ENCODE measurements at regions not wholly inside any gene's neighbourhood (a gene's known extent, or its start where the extent isn't known, plus 50 kb on each side); places are given as distances from the start of the nearest gene placed in this dataset.

GRCh38 chr11:25710975-25711374 lies 621.0 kb upstream of the ANO3 start:
- in situ Hi-C loops (cut with MboI; ENCODE audit: low pct_unique_long_range_greater_than_20kb, low sequenced_read_pairs, unreplicated experiment), result no loop called here
- no peak for DNase-seq (ENCODE audit: low spot score)
- TF ChIP-seq CTCF (IDR thresholded peaks at IDR 0.05; ENCODE audit: extremely low read depth, insufficient read depth, missing control alignments), result no peak

- no peak for TF ChIP-seq CTCF (IDR thresholded peaks at IDR 0.05; ENCODE audit: extremely low read depth, insufficient read depth, missing control alignments)
- no peak for DNase-seq (ENCODE audit: low spot score)
- in situ Hi-C loops (cut with MboI; ENCODE audit: low pct_unique_long_range_greater_than_20kb, low sequenced_read_pairs, unreplicated experiment), result no loop called here
These were observed 604.0 kb upstream of the ANO3 start for GRCh38 chr11:25727944-25728343.

GRCh38 chr11:25730230-25730629 lies 601.7 kb upstream of the ANO3 start:
- no peak for DNase-seq (ENCODE audit: low spot score)
- no peak for TF ChIP-seq CTCF (IDR thresholded peaks at IDR 0.05; ENCODE audit: extremely low read depth, insufficient read depth, missing control alignments)
- in situ Hi-C loops (cut with MboI; ENCODE audit: low pct_unique_long_range_greater_than_20kb, low sequenced_read_pairs, unreplicated experiment), result no loop called here

GRCh38 chr11:25733777-25734176 lies 598.2 kb upstream of the ANO3 start:
- TF ChIP-seq CTCF (IDR thresholded peaks at IDR 0.05; ENCODE audit: extremely low read depth, insufficient read depth, missing control alignments), result no peak

GRCh38 chr11:25734591-25735211 lies 597.2 kb upstream of the ANO3 start:
- DNase-seq (ENCODE audit: low spot score), result no peak
- in situ Hi-C loops (cut with MboI; ENCODE audit: low pct_unique_long_range_greater_than_20kb, low sequenced_read_pairs, unreplicated experiment), result no loop called here
- TF ChIP-seq CTCF (IDR thresholded peaks at IDR 0.05; ENCODE audit: extremely low read depth, insufficient read depth, missing control alignments), result peak; percentile 41

More at GRCh38 chr11:25733777-25734176, 598.2 kb upstream of the ANO3 start:
- no peak for DNase-seq (ENCODE audit: low spot score)
- in situ Hi-C loops (cut with MboI; ENCODE audit: low pct_unique_long_range_greater_than_20kb, low sequenced_read_pairs, unreplicated experiment), result no loop called here

GRCh38 chr11:25737071-25737675 lies 594.8 kb upstream of the ANO3 start:
- DNase-seq (ENCODE audit: low spot score), result no peak
- no peak for TF ChIP-seq CTCF (IDR thresholded peaks at IDR 0.05; ENCODE audit: extremely low read depth, insufficient read depth, missing control alignments)
- in situ Hi-C loops (cut with MboI; ENCODE audit: low pct_unique_long_range_greater_than_20kb, low sequenced_read_pairs, unreplicated experiment), result no loop called here
